Pancreas (tissue), 10 donors: ENCODE measurements at regions not wholly inside any gene's neighbourhood (a gene's known extent, or its start where the extent isn't known, plus 50 kb on each side); places are given as distances from the start of the nearest gene placed in this dataset.
A peak's percentile ranks its signal among the peaks of the same experiment; 100 is the strongest.

Experiments used
- ATAC-seq, 4 donors: fragments of 200-7000 bp; cut with Tn5 transposase; one replicate each; pipeline versions ENCODE4 v1.8.0 to v1.9.1; 2020; ENCODE audit warnings: mild to moderate bottlenecking in 4 of 4, moderate library complexity in 4 of 4
- DNase-seq, 6 donors: peaks; one replicate each; pipeline ENCODE4 v3.0.0-alpha.2; 2020
- FAIRE-seq: peaks from 2 replicates; lab custom pipeline; 2012; peaks lifted over from hg19 to GRCh38; lab: Jason Lieb, UNC
- H3K27ac ChIP-seq, 4 donors: fragments of 200-600 bp; sonication (generic); 1 replicate in 3 of 4; 2 replicates in 1 of 4; pipeline versions ENCODE4 v1.5.0 to v1.8.0; 2020
- H3K27me3 ChIP-seq, 4 donors: fragments of 200-600 bp; one replicate each; pipeline ENCODE4 v1.8.0; 2021
- H3K36me3 ChIP-seq, 3 donors: fragments of 200-600 bp; sonication (generic) in 1 of 3; one replicate each; pipeline versions ENCODE4 v1.5.0 to v1.8.0; 2020 to 2021
- H3K4me1 ChIP-seq, 3 donors: fragments of 200-600 bp; one replicate each; pipeline ENCODE4 v1.8.0; 2021
- H3K4me3 ChIP-seq, 4 donors: fragments of 200-600 bp; sonication (generic) in 2 of 4; one replicate each; pipeline versions ENCODE4 v1.5.0 to v1.8.0; 2020 to 2021
- H3K9me3 ChIP-seq, 4 donors: fragments of 200-600 bp; one replicate each; pipeline ENCODE4 v1.8.0; 2021
- WGBS, 2 donors: extraction: QIAGEN DNeasy Blood & Tissue Kit; methylation state at CpG; one replicate each; pipeline ENCODE4 v1.1.7; 2013; 5-methylcytosine and 5-hydroxymethylcytosine counted together
- intact Hi-C, 3 donors: fragments of 100-400 bp; cut with DNase I; formaldehyde crosslinking; loops; one replicate each; pipeline versions ENCODE4 v1.11.1 to v1.14.2; 2022
- TF ChIP-seq, protein P1 (sequence below), 4 donors: fragments of 200-600 bp; sonication (generic) in 3 of 4; IDR thresholded peaks; one replicate each; pipeline versions ENCODE4 v1.5.0 to v1.8.0; 2021; ENCODE audit warnings: antibody characterized with exemption in 4 of 4
- donor health status: healthy with polysubstance abuse.
- donor health status: DM: no; HTN: no; CAD: no; lungs with moderate emphysema.
- donor health status: DM: no; HTN: no; CAD: no.
- donor health status: control.
- donor health status: control.
- donor health status: Bipolar disorder and iron deficiency.
- donor health status: DM: yes; HTN: yes; CAD: no.
- donor health status: DM: no; HTN: no; CAD: no.
- donor health status: DM: no; HTN: no; CAD: no.
- donor health status: DM: yes; HTN: yes; CAD: no.

DNA sequence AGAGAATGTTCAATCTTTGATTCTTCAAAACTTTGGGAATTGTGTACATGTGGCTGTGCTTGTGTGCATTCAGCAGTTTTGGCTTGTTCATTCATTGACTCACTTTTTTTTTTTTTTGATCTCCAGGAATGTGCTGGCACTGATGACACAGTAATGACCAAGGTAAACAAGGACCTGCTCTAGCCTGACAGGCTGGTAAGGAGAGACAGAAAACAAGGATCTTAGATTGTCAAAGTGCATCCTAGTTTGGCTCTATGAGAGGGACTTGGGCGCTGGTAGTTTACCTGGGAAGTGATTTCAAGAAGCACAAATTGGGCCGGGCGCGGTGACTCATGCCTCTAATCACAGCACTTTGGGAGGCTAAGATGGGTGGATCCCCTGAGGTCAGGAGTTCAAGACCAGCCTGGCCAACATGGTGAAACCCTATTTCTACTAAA is 233.1 kb upstream of the WSCD1 start:
- Histone ChIP-seq H3K27me3 (no peaks in the 10 kb centered on the region), H3K36me3 (no peaks in the 10 kb centered on the region), H3K9me3 (no peaks in the 10 kb centered on the region), H3K27ac (no peak overlapping the region), H3K4me3 (no peak overlapping the region), H3K4me1 (no peaks in the 10 kb centered on the region)
- WGBS, 2 donors = 78 to 83% methylated on average over 4 of the region's 4 CpGs
- TF ChIP-seq, protein P1, sequence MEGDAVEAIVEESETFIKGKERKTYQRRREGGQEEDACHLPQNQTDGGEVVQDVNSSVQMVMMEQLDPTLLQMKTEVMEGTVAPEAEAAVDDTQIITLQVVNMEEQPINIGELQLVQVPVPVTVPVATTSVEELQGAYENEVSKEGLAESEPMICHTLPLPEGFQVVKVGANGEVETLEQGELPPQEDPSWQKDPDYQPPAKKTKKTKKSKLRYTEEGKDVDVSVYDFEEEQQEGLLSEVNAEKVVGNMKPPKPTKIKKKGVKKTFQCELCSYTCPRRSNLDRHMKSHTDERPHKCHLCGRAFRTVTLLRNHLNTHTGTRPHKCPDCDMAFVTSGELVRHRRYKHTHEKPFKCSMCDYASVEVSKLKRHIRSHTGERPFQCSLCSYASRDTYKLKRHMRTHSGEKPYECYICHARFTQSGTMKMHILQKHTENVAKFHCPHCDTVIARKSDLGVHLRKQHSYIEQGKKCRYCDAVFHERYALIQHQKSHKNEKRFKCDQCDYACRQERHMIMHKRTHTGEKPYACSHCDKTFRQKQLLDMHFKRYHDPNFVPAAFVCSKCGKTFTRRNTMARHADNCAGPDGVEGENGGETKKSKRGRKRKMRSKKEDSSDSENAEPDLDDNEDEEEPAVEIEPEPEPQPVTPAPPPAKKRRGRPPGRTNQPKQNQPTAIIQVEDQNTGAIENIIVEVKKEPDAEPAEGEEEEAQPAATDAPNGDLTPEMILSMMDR (IDR thresholded peaks at IDR 0.05) = no peak
- FAIRE-seq (no peak), DNase-seq (no peak), ATAC-seq (peak in 1 of 4 donors; percentile 53)
- intact Hi-C loops = no loop called here

DNA sequence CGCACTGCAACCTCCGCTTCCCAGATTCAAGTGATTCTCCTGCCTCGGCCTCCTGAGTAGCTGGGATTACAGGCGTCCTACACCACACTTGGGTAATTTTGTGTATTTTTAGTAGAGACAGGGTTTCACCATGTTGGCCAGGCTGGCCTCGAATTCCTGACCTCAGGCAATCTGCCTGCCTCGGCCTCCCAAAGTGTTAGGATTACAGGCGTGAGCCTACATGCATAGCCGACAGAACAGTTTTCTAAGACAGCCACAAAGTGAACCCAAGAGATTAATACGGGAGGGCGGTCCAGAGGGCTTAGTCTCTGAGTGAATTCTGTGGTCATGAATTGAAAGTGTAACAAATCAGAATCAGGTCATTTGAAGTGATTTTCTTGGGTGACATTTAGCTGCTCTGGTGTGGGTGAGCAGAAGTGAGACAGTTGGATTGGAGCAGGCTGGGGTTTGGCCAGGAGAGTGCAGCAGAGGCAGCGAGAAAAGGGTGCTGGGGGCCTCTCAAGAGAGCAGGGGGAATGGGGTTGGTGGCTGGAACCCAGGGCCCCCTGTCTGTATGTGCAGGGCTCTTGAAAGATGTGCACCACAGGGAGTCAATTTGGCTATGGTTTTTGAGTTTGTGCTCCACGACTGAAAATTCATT is 231.4 kb upstream of the WSCD1 start:
- H3K27me3 ChIP-seq = no peaks in the 10 kb centered on the region
- H3K27ac ChIP-seq = no peak overlapping the region
- H3K36me3 ChIP-seq = no peaks in the 10 kb centered on the region
- 59 to 65% methylated on average over 12 of the region's 12 CpGs for WGBS, 2 donors
- no peak overlapping the region for H3K4me3 ChIP-seq
- ATAC-seq (no peak), DNase-seq (no peak), FAIRE-seq (no peak)
- H3K4me1 ChIP-seq = no peaks in the 10 kb centered on the region
- H3K9me3 ChIP-seq = no peaks in the 10 kb centered on the region
- intact Hi-C loops = no loop called here
- TF ChIP-seq, protein P1 (IDR thresholded peaks at IDR 0.05) = no peak

DNA sequence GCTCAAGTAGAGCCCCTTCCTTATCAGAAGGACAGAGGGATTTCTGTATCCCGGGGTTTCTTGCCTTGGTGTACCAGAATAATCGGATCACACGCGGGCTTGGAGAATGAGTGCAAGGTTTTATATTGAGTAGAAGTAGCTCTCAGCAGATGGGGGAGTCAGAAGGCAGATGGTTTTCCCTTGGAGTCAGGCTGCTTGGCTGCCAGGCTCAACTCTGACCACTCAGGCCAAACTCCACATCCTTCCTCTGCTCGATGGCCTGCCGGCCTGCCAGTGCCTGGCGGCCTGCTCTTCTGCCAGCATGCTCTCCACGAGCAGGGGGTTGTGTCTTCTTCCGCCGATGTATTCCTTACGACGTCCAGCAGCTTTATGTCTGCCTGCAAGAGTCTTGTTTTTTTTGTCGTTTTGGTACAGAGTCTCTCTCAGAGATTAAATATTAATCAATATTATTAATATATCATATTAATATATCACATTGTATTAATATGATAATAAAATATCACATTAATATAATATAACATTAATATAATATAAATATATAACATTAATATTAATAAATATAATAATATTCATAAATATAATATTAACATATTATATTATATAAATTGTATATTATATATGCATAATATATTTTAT is 229.2 kb upstream of the WSCD1 start:
- FAIRE-seq = no peak
- no peak overlapping the region for H3K4me3 ChIP-seq
- 78 to 84% methylated on average over 13 of the region's 13 CpGs for WGBS, 2 donors
- TF ChIP-seq, protein P1 (IDR thresholded peaks at IDR 0.05) = no peak
- intact Hi-C loops = no loop called here
- no peaks in the 10 kb centered on the region for H3K36me3 ChIP-seq
- H3K27me3 ChIP-seq = no peaks in the 10 kb centered on the region
- no peaks in the 10 kb centered on the region for H3K9me3 ChIP-seq
- no peak overlapping the region for H3K27ac ChIP-seq
- ATAC-seq = no peak
- H3K4me1 ChIP-seq = no peaks in the 10 kb centered on the region
- no peak for DNase-seq

DNA sequence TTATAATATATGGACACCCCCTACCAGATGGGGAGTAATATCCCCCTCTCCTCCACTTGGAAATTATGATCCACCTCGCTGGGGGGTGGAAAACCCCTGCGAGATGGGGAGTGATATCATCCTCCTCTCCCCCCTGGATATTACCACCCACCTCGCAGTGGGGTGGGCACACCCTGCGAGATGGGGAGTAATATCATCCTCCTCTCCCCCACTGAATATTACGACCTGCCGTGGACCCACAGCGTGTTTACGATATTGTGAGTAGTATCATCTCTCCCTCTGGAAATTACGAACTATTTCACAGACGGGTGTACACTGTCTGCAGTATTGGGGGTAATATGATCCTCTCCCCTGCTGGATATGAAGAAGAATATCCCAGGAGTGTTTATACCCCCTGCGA is 228.3 kb upstream of the WSCD1 start:
- FAIRE-seq (no peak), DNase-seq (no peak), ATAC-seq (no peak)
- H3K4me3 ChIP-seq = no peak overlapping the region
- H3K27ac ChIP-seq = no peak overlapping the region
- TF ChIP-seq, protein P1 (IDR thresholded peaks at IDR 0.05) = no peak
- no peaks in the 10 kb centered on the region for H3K27me3 ChIP-seq
- H3K4me1 ChIP-seq = no peaks in the 10 kb centered on the region
- no peaks in the 10 kb centered on the region for H3K9me3 ChIP-seq
- WGBS, 2 donors = 76 to 83% methylated on average over 11 of the region's 11 CpGs
- H3K36me3 ChIP-seq = no peaks in the 10 kb centered on the region
- intact Hi-C loops = no loop called here
